Astrocyte of the spinal cord (primary cell): ENCODE measurements at regions not wholly inside any gene's neighbourhood (a gene's known extent, or its start where the extent isn't known, plus 50 kb on each side); places are given as distances from the start of the nearest gene placed in this dataset.

ENCODE experiments used
- DNase-seq: peaks from one replicate; pipeline ENCODE4 v3.0.0; 2011; ENCODE audit warnings: low read depth, low spot score
- H3K4me3 ChIP-seq: 2 replicates; pipeline ENCODE4 v1.5.1; 2011; ENCODE audit warnings: low read depth, mild to moderate bottlenecking, low read length, moderate library complexity
- CTCF ChIP-seq: IDR thresholded peaks from 2 replicates; pipeline ENCODE4 v1.5.1; 2012; ENCODE audit warnings: low read depth, mild to moderate bottlenecking, low read length, inconsistent platforms
- in situ Hi-C: cut with HindIII; loops from 2 replicates; pipeline ENCODE4 v1.10.0; 2017; ENCODE audit warnings: low sequenced_read_pairs

DNA sequence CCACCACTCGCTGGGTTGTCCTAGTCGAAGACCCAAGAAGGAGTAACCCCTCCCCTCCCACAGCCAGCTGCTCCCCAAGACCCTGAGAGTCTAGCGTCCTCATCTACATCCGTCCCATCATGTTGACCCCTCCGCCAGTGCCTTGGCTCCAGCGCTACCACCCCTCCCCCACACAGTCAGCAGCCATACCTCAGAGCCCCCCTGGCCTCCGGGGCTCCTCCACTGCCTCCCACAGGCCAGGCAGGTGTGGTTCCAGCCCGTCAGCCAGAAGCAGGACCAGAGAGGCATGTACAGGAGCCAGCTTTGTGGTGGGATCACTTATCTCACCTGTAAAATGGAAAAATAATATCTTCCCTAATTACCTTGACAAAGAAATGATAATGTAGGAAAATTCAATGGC is 51.5 kb upstream of the PHF21B start:
- H3K4me3 ChIP-seq, result no peak overlapping the region
- DNase-seq, result no peak
- TF ChIP-seq CTCF, result no peak
- in situ Hi-C loops, result no loop called here

GRCh38 chr22:45064313-45065278 is 54.8 kb upstream of the PHF21B start:
- no peak overlapping the region for H3K4me3 ChIP-seq
- in situ Hi-C loops, result no loop called here
- TF ChIP-seq CTCF, result no peak
- DNase-seq, result peak; percentile 87

DNA sequence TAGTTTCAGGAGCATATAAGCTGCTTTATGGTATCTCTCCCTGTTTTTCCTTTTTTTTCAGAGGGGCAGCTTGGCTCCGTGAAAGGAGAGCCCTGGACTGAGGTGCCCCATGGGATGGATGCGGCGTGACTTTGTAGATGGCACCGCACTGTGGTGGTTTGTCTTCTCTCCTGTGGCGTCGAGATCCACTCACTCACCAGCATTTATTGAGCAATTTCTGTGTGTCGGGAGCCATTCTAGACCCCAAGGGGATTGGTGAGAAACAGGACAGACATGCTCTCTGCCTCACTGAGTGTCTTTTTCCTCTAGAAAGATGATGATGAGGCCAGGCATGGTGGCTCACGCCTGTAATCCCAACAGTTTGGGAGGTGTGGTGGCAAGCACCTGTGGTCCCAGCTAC is 55.9 kb upstream of the PHF21B start:
- DNase-seq, result no peak
- in situ Hi-C loops, result no loop called here

GRCh38 chr22:45067731-45068130 is 57.9 kb upstream of the PHF21B start:
- DNase-seq, result no peak

More for the DNA sequence above, 55.9 kb upstream of the PHF21B start:
- no peak overlapping the region for H3K4me3 ChIP-seq
- TF ChIP-seq CTCF, result no peak

DNA sequence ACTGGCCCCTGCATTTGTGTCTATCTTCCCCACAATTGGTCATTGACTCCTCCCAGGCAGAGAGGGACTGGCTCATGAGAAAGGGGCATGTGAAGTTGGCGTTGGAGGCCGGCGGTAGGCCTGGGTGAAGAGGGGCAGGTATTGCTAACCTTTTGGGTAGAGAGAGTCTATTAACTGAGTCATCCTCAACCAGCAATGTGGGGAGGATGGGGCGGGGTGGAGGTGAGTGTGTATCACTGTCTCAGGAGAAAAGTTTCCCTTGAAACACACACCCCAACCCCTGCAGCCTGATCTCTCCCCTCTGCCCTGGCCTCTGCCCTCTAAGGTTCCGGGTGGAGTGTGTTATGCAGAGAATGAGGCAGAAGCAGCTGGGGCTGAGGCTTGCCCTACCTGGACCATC is 60.1 kb upstream of the PHF21B start:
- H3K4me3 ChIP-seq, result no peak overlapping the region
- DNase-seq, result no peak
- in situ Hi-C loops, result no loop called here
- TF ChIP-seq CTCF, result no peak

More at GRCh38 chr22:45067731-45068130, 57.9 kb upstream of the PHF21B start:
- H3K4me3 ChIP-seq, result no peak overlapping the region
- in situ Hi-C loops, result no loop called here
- TF ChIP-seq CTCF, result no peak

GRCh38 chr22:45071618-45072017 is 61.8 kb upstream of the PHF21B start:
- in situ Hi-C loops, result no loop called here

More at GRCh38 chr22:45071618-45072017, 61.8 kb upstream of the PHF21B start:
- TF ChIP-seq CTCF, result no peak
- no peak overlapping the region for H3K4me3 ChIP-seq
- DNase-seq, result no peak
